Upper lobe of right lung (tissue), 1 donor: ENCODE measurements at regions not wholly inside any gene's neighbourhood (a gene's known extent, or its start where the extent isn't known, plus 50 kb on each side); places are given as distances from the start of the nearest gene placed in this dataset.
"Not testable (repeated sequence)": the region's sequence is repeated elsewhere in the genome, so short reads cannot be mapped to it uniquely, and the experiment has no call there.

Experiments
- ATAC-seq: fragments of 200-7000 bp; cut with Tn5 transposase; one replicate; pipeline ENCODE4 v1.9.1; 2020; ENCODE audit warnings: mild to moderate bottlenecking, moderate library complexity
- DNase-seq: peaks from one replicate; pipeline ENCODE4 v3.0.0-alpha.2; 2020
- H3K27ac ChIP-seq: fragments of 200-600 bp; one replicate; pipeline ENCODE4 v1.8.0; 2022
- H3K27me3 ChIP-seq: fragments of 200-600 bp; one replicate; pipeline ENCODE4 v1.8.0; 2022; ENCODE audit warnings: mild to moderate bottlenecking
- H3K36me3 ChIP-seq: fragments of 200-600 bp; one replicate; pipeline ENCODE4 v1.8.0; 2022
- H3K4me1 ChIP-seq: fragments of 200-600 bp; one replicate; pipeline ENCODE4 v1.8.0; 2022
- H3K4me3 ChIP-seq: fragments of 200-600 bp; one replicate; pipeline ENCODE4 v1.8.0; 2022; ENCODE audit warnings: mild to moderate bottlenecking
- H3K9me3 ChIP-seq: fragments of 200-600 bp; one replicate; pipeline ENCODE4 v1.8.0; 2022
- intact Hi-C: fragments of 100-400 bp; cut with DNase I; formaldehyde crosslinking; loops from one replicate; pipeline ENCODE4 v1.11.0; 2022
- TF ChIP-seq, protein P1 (sequence below): fragments of 200-600 bp; IDR thresholded peaks from one replicate; pipeline ENCODE4 v1.8.0; 2022; ENCODE audit warnings: antibody characterized with exemption
- donor health status: DM: no; HTN: yes; CAD: no; lungs with severe emphysema.

DNA sequence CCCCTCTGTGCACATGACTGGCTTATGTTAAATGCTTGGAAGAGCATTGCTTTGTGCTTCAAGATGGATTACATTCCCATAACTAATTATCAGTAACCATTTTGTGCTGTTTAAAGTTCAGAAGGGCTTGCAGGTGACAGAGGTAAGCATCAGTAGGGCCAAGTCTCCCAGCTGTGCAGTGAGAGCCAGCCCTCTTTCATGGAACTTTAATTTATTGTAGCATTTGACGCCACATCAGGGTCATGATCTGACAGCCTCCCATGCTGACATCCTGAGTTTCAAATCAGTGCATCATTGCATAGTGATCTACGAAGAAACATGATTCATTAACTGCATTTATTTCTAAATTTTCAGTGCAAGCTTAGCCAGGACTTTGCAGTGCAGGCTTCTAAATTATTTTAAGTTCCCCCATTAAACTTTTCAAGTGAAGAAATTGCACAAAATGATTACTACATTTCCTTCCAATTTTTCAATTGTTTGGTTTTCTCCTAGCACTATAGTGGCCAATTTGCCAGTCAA lies 380.9 kb downstream of the UTRN start:
- no peak for DNase-seq
- Histone ChIP-seq H3K36me3 (no peaks in the 10 kb centered on the region), H3K4me3 (no peak overlapping the region), H3K27ac (no peak overlapping the region), H3K9me3 (peaks cover 6% of the 10 kb centered on the region), H3K27me3 (no peaks in the 10 kb centered on the region), H3K4me1 (peaks cover 6% of the 10 kb centered on the region)
- no peak for ATAC-seq
- TF ChIP-seq, protein P1, sequence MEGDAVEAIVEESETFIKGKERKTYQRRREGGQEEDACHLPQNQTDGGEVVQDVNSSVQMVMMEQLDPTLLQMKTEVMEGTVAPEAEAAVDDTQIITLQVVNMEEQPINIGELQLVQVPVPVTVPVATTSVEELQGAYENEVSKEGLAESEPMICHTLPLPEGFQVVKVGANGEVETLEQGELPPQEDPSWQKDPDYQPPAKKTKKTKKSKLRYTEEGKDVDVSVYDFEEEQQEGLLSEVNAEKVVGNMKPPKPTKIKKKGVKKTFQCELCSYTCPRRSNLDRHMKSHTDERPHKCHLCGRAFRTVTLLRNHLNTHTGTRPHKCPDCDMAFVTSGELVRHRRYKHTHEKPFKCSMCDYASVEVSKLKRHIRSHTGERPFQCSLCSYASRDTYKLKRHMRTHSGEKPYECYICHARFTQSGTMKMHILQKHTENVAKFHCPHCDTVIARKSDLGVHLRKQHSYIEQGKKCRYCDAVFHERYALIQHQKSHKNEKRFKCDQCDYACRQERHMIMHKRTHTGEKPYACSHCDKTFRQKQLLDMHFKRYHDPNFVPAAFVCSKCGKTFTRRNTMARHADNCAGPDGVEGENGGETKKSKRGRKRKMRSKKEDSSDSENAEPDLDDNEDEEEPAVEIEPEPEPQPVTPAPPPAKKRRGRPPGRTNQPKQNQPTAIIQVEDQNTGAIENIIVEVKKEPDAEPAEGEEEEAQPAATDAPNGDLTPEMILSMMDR, result no peak
- intact Hi-C loops, result no loop called here

DNA sequence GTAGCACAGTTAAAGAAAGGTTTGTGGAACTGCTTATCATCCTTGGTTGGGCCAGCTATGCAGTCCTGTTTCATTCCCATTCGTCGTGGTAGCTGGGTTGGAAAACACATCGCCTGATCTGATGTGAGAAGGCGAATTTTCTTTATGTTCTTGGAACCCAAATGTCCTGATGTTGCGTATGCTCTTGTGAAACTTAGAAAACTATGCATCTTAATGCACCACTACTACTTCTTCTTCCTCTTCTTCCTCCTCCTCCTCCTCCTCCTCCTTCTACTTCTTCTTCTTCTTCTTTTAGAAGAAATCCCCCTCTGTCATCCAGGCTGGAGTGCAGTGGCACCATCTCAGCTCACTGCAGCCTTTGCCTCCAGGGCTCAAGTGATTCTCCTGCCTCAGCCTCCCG lies 381.6 kb downstream of the UTRN start:
- intact Hi-C loops, result no loop called here
- TF ChIP-seq, protein P1, result no peak
- no peaks in the 10 kb centered on the region for H3K27me3 ChIP-seq
- H3K4me3 ChIP-seq, result no peak overlapping the region
- H3K36me3 ChIP-seq, result no peaks in the 10 kb centered on the region
- H3K27ac ChIP-seq, result no peak overlapping the region
- peak; percentile 53 for ATAC-seq
- no peak for DNase-seq
- H3K4me1 ChIP-seq, result peaks cover 6% of the 10 kb centered on the region
- peaks cover 6% of the 10 kb centered on the region for H3K9me3 ChIP-seq

DNA sequence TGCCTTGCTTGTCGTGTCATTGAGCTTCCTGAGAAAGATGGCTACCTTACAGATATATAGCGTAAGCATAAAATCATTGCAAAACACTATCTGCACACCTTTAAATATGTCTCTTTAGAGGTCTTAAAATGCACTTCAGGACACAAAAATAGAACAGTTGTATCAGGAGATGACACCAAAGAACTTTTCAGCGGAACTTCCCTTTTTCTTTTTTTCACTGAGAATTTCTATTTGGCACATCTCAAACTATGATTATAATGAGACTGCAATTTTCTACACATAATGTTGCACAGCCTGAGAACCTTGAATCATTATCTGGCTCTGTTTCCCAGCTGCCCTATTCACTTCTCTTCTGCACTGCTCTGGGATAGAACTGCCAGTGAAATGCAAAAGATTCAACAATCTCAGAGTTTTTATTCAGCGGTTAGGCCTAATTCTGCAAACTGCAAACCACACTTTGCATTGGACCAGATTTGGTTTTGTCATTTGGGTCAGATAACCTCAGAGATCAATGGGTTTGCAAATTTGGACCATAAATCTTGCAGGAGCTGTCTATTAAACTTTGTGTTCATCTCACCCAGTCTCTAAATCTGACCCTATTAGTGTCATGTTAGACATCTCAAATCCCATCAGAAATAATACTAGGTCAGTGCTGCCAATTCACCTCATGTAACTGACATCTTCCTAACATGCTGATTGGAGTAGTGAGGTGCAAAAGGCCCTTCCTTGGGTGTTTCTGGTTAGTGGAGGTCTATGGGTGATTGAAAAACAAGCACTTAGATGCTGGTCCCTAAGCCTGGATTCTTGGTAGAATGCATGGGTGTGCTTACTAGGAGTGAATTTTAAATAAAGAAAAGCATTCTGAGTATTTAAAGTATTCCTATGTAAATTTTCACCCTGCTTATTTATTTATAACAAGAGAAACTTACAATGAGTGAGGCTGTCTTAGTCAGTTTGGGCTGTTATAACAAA lies 382.7 kb downstream of the UTRN start:
- Histone ChIP-seq H3K4me1 (peaks cover under 1% of the 10 kb centered on the region), H3K9me3 (peaks cover 6% of the 10 kb centered on the region), H3K4me3 (no peak overlapping the region), H3K27ac (no peak overlapping the region), H3K36me3 (no peaks in the 10 kb centered on the region), H3K27me3 (no peaks in the 10 kb centered on the region)
- TF ChIP-seq, protein P1, result no peak
- DNase-seq, result no peak
- intact Hi-C loops, result no loop called here
- no peak for ATAC-seq

DNA sequence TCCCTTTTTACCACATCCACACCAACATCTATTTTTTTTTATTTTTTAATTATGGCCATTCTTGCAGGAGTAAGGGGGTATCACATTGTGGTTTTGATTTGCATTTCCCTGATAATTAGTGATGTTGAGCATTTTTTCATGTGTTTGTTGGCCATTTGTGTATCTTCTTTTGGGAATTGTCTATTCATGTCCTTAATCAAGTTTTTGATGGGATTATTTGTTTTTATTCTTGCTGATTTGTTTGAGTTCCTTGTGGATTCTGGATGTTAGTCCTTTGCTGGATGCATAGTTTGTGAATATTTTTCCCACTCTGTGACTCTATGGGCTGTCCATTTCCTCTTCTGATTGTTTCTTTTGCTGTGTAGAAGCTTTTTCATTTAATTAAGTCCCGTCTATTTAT lies 385.1 kb downstream of the UTRN start:
- peaks cover 19% of the 10 kb centered on the region for H3K9me3 ChIP-seq
- H3K4me3 ChIP-seq, ATAC-seq, H3K27ac ChIP-seq, H3K4me1 ChIP-seq, H3K27me3 ChIP-seq, DNase-seq, H3K36me3 ChIP-seq, intact Hi-C loops: not testable (repeated sequence)

DNA sequence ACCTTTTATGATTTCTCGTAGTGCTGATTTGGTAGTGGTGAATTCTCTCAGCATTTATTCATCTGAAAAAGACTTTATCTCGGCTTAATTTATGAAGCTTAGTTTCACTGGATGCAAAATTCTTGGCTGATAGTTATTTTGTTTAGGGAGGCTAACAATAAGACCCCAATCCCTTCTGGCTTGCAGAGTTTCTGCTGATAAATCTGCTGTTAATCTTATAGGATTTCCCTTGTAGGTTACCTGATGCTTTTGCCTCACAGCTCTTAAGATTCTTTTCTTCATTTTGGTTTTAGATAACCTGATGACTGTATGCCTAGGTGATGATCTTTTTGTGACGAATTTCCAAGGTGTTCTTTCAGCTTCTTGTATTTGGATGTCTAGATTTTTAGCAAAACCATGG lies 388.7 kb downstream of the UTRN start:
- Histone ChIP-seq H3K36me3 (no peaks in the 10 kb centered on the region), H3K4me1 (peaks cover 10% of the 10 kb centered on the region), H3K27me3 (no peaks in the 10 kb centered on the region), H3K4me3 (no peak overlapping the region), H3K27ac (no peak overlapping the region), H3K9me3 (peaks cover 19% of the 10 kb centered on the region)
- no peak for ATAC-seq
- no peak for DNase-seq
- intact Hi-C loops, result no loop called here
- TF ChIP-seq, protein P1, result no peak

DNA sequence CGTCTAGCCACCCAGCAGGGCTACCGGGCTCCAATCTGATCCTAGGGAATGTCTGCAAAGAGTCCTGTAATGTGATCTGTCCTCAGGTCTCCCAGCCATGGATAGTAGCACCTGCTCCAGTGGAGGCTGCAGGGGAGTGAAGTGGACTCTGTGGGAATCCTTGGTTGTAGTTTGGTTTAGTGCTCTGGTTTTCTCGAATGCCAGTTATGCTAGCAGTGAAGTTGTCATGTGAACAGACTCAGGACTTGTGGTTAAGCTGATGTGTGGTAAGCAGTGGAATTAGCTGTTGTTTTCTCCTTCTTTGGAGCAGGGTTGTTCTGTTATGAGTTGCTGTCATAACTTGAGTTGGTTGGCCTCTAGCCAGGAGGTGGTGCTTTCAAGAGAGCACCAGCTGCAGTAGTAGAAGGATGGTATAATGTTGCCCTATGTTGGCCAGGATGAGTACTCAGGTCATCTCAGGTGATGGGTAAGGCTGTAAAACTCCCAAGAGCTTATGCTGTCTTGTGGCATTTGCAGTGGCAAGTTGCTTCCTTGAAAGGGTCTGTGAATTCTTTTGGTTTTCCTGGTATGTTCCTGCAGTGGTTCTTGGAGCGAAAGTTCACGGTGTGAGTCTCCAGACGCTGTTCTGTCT lies 390.2 kb downstream of the UTRN start:
- intact Hi-C loops, result no loop called here

DNA sequence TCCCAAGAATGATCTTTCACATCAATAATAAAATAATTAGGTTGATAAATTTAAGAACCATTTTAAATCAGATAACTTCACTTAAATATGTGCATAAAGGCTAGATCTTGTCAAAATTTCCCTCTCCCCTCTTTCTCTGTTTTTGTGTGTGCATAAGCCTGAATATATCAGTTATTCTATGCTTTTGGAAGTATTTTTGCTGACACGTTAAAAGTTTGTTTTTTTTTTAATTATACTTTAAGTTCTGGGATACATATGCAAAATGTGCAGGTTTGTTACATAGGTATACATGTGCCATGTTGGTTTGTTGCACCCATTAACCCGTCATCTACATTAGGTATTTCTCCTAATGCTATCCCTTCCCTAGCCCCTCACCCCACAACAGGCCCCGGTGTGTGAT lies 391.2 kb downstream of the UTRN start:
- ATAC-seq, H3K36me3 ChIP-seq, DNase-seq, H3K27ac ChIP-seq, H3K4me3 ChIP-seq, H3K27me3 ChIP-seq, intact Hi-C loops: not testable (repeated sequence)
- peaks cover 13% of the 10 kb centered on the region for H3K9me3 ChIP-seq
- peaks cover 25% of the 10 kb centered on the region for H3K4me1 ChIP-seq

More for the DNA sequence above, 390.2 kb downstream of the UTRN start:
- peaks cover 22% of the 10 kb centered on the region for H3K4me1 ChIP-seq
- H3K9me3 ChIP-seq, result peaks cover 15% of the 10 kb centered on the region
- no peak overlapping the region for H3K27ac ChIP-seq
- DNase-seq (no peak), ATAC-seq (peak; percentile 81)
- H3K27me3 ChIP-seq, result no peaks in the 10 kb centered on the region
- H3K4me3 ChIP-seq, result no peak overlapping the region
- H3K36me3 ChIP-seq, result no peaks in the 10 kb centered on the region
- TF ChIP-seq, protein P1, result no peak

DNA sequence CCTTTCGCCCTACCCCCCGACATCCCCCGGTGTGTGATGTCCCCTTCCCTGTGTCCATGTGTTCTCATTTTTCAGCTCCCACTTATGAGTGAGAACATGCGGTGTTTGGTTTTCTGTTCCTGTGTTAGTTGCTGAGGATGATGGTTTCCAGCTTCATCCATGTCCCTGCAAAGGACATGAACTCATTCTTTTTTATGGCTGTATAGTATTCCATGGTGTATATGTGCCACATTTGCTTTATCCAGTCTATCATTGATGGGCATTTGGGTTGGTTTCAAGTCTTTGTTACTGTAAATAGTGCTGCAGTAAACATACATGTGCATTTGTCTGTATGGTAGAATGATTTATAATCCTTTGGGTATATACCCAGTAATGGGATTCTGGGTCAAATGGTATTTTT lies 392.1 kb downstream of the UTRN start:
- Histone ChIP-seq H3K4me1 (peaks cover 30% of the 10 kb centered on the region), H3K9me3 (peaks cover 13% of the 10 kb centered on the region)
- intact Hi-C loops, H3K36me3 ChIP-seq, H3K4me3 ChIP-seq, DNase-seq, H3K27me3 ChIP-seq, ATAC-seq, H3K27ac ChIP-seq: not testable (repeated sequence)
